NT2/D1 (cell line): ENCODE measurements at regions not wholly inside any gene's neighbourhood (a gene's known extent, or its start where the extent isn't known, plus 50 kb on each side); places are given as distances from the start of the nearest gene placed in this dataset.

Experiments used
- DNase-seq: peaks from one replicate; pipeline ENCODE4 v3.0.0-alpha.2; 2011; ENCODE audit warnings: low read depth, low spot score
- H3K27me3 ChIP-seq: 2 replicates; pipeline ENCODE4 v1.6.0; 2011; ENCODE audit warnings: mild to moderate bottlenecking; ENCODE audit not compliant: insufficient read length, insufficient read depth
- H3K36me3 ChIP-seq: 2 replicates; pipeline ENCODE4 v1.6.1; 2011; ENCODE audit warnings: mild to moderate bottlenecking, low read length, mixed read lengths; ENCODE audit not compliant: insufficient read depth, insufficient read length
- H3K4me1 ChIP-seq: 2 replicates; pipeline ENCODE4 v1.5.1; 2011; ENCODE audit not compliant: insufficient read depth, insufficient read length
- H3K4me3 ChIP-seq: 2 replicates; pipeline ENCODE4 v1.5.1; 2011; ENCODE audit warnings: low read depth; ENCODE audit not compliant: insufficient read length
- H3K9ac ChIP-seq: 2 replicates; pipeline ENCODE4 v1.6.0; 2011; ENCODE audit warnings: low read depth; ENCODE audit not compliant: insufficient read length
- H3K9me3 ChIP-seq: 2 replicates; pipeline ENCODE4 v1.5.1; 2011; ENCODE audit warnings: mild to moderate bottlenecking, low read length; ENCODE audit not compliant: insufficient read depth
- SUZ12 ChIP-seq: IDR thresholded peaks from 2 replicates; pipeline ENCODE4 v1.6.1; 2011; ENCODE audit not compliant: insufficient read length, insufficient read depth; ENCODE audit errors: extremely low read depth
- YY1 ChIP-seq: IDR thresholded peaks from 2 replicates; pipeline ENCODE4 v1.6.1; 2011; ENCODE audit not compliant: insufficient read length, insufficient read depth
- ZNF274 ChIP-seq: IDR thresholded peaks from 2 replicates; pipeline ENCODE4 v1.6.1; 2011; ENCODE audit warnings: mild to moderate bottlenecking, low read depth, low read length

DNA sequence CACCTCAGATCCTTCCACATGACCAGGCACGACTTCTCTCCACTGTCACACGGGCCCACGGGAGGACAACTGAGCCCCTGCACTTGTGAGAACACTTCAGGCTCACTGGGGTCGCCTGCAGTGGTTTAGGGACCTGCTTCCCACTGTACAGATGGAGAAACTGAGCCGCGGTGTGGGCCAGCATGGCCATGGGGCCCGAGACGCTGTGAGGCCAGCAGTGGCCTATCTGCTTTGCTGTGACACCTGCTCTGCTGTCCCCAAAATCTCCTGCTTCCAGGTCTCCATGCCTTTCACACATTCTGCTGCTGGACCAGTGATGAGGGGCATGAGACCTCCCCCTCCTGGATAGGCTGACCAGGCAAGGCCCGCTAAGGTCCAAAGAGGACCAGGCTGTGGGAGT, 75.8 kb upstream of the PAX2 start:
- DNase-seq, result no peak
- Histone ChIP-seq H3K4me3 (no peak overlapping the region), H3K4me1 (peaks cover 2% of the 10 kb centered on the region), H3K9ac (no peak overlapping the region), H3K36me3 (no peaks in the 10 kb centered on the region), H3K27me3 (peaks cover 46% of the 10 kb centered on the region), H3K9me3 (no peaks in the 10 kb centered on the region)
- no peak for TF ChIP-seq ZNF274
- no peak for TF ChIP-seq YY1
- no peak for TF ChIP-seq SUZ12

GRCh38 chr10:100670368-100670767, 75.0 kb upstream of the PAX2 start:
- DNase-seq, result no peak
- no peaks in the 10 kb centered on the region for H3K36me3 ChIP-seq
- H3K9me3 ChIP-seq, result no peaks in the 10 kb centered on the region
- H3K9ac ChIP-seq, result no peak overlapping the region
- H3K4me3 ChIP-seq, result no peak overlapping the region
- H3K27me3 ChIP-seq, result peaks cover 46% of the 10 kb centered on the region
- TF ChIP-seq SUZ12, result no peak
- no peak for TF ChIP-seq ZNF274
- no peak for TF ChIP-seq YY1
- no peaks in the 10 kb centered on the region for H3K4me1 ChIP-seq

DNA sequence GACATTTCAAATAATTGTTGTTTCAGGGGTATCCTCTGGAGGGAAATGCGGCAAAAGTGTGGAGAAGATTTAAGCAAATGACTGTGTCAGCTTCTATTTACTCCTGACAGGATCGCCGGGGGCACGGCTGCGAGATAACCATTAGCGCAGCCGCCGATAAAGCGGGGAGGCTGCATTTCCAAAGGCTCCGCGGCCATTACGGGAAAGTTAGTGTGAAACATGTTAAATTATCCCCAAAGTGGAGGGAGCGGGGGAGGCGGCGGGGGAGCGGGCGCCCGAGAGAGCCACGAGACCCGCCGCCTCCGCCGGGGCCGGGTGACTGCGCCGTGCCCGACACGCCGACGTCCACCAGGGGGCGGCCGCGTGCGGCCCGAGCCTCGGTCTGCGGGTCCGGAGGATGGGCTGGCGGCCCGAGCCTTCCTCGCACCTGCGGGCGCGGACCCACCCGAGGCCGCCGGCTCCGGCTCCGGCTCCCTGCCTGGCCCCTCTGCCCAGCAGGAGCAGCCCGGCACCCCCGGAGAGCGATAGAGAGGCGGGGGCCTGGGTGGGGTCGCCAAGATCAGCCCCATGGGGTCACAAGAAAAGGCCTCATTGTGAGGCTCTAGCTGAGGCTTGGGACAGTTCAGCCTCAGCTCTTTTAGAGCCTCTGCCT, 74.4 kb upstream of the PAX2 start:
- peaks cover 46% of the 10 kb centered on the region for H3K27me3 ChIP-seq
- H3K4me1 ChIP-seq, result no peaks in the 10 kb centered on the region
- no peak overlapping the region for H3K4me3 ChIP-seq
- DNase-seq, result no peak
- no peak for TF ChIP-seq ZNF274
- no peak for TF ChIP-seq SUZ12
- TF ChIP-seq YY1, result no peak
- no peaks in the 10 kb centered on the region for H3K36me3 ChIP-seq
- no peak overlapping the region for H3K9ac ChIP-seq
- no peaks in the 10 kb centered on the region for H3K9me3 ChIP-seq

GRCh38 chr10:100672199-100672598, 73.2 kb upstream of the PAX2 start:
- Histone ChIP-seq H3K27me3 (peaks cover 46% of the 10 kb centered on the region), H3K9ac (no peak overlapping the region), H3K4me3 (no peak overlapping the region), H3K4me1 (no peaks in the 10 kb centered on the region), H3K36me3 (no peaks in the 10 kb centered on the region), H3K9me3 (no peaks in the 10 kb centered on the region)
- TF ChIP-seq YY1, result no peak
- no peak for TF ChIP-seq ZNF274
- TF ChIP-seq SUZ12, result no peak
- no peak for DNase-seq

DNA sequence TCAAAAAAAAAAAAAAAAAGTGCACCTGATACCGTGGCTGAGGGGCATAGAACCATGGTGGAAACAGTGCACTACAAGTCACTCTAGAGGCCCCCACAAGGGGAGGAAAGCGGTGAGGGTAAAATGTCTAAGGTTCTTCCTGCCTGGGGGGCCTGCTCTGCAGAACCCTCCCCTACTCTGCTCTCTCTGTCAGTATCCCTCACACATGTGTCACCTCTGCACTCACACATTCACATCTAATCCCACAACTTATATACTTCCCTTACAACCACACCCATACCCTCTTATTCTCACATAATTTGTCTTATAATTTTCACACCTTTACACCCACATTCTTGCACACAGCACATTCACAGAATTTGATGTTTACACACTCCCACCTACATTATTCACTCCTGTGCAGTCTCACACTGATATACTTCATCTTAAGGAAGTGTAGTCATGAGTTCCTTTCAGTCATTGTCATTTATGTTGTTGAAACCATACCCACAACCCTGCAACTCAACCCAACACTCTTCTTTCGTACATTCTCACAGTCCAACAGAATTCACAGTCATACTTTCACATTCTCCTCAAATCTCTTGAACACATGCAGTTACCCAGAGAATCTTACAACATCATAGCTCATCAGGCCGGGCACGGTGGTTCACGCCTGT, 68.0 kb upstream of the PAX2 start:
- Histone ChIP-seq H3K27me3 (peaks cover 49% of the 10 kb centered on the region), H3K36me3 (no peaks in the 10 kb centered on the region)
- TF ChIP-seq SUZ12 (no peak), YY1 (no peak), ZNF274 (no peak)

GRCh38 chr10:100679327-100679726, 66.1 kb upstream of the PAX2 start:
- no peak for DNase-seq
- H3K9me3 ChIP-seq, result no peaks in the 10 kb centered on the region

More for the DNA sequence above, 68.0 kb upstream of the PAX2 start:
- no peak overlapping the region for H3K4me3 ChIP-seq
- H3K9ac ChIP-seq, result no peak overlapping the region
- DNase-seq, result no peak
- H3K9me3 ChIP-seq, result no peaks in the 10 kb centered on the region
- H3K4me1 ChIP-seq, result no peaks in the 10 kb centered on the region

GRCh38 chr10:100683004-100683403, 62.4 kb upstream of the PAX2 start:
- TF ChIP-seq ZNF274 (no peak), YY1 (no peak), SUZ12 (no peak)
- DNase-seq, result no peak

More at GRCh38 chr10:100679327-100679726, 66.1 kb upstream of the PAX2 start:
- Histone ChIP-seq H3K4me1 (peaks cover 2% of the 10 kb centered on the region), H3K36me3 (no peaks in the 10 kb centered on the region), H3K27me3 (peaks cover 63% of the 10 kb centered on the region), H3K4me3 (no peak overlapping the region), H3K9ac (no peak overlapping the region)
- no peak for TF ChIP-seq YY1
- TF ChIP-seq ZNF274, result no peak
- TF ChIP-seq SUZ12, result no peak

More at GRCh38 chr10:100683004-100683403, 62.4 kb upstream of the PAX2 start:
- peaks cover 92% of the 10 kb centered on the region for H3K27me3 ChIP-seq
- no peak overlapping the region for H3K9ac ChIP-seq
- no peaks in the 10 kb centered on the region for H3K36me3 ChIP-seq
- H3K9me3 ChIP-seq, result no peaks in the 10 kb centered on the region
- peaks cover 2% of the 10 kb centered on the region for H3K4me1 ChIP-seq
- no peak overlapping the region for H3K4me3 ChIP-seq
